ENCODE measurements at regions not wholly inside any gene's neighbourhood (a gene's known extent, or its start where the extent isn't known, plus 50 kb on each side); places are given as distances from the start of the nearest gene placed in this dataset.
A peak's percentile ranks its signal among the peaks of the same experiment; 100 is the strongest.
"Not testable (repeated sequence)": the region's sequence is repeated elsewhere in the genome, so short reads cannot be mapped to it uniquely, and the experiment has no call there.

DNA sequence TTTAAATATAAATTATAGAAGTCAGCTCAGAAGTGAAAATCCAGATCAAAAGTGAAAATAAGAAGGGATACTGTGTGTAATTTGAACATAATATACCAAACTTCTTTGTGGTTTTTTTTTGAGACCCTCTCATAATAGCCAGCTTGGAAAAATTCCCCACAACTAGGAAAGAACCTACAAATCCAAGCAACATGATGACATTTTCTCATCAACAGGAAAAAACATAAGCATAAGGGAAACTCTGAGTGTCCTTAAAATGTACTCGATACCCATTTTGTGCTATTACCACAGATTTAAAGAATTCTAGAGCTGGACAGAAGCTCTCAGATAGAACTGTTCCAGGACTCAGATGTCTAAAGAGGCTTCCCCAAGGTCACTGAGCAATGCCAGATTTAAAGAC is 214.8 kb upstream of the KLF14 start:
- ATAC-seq = no peak

DNA sequence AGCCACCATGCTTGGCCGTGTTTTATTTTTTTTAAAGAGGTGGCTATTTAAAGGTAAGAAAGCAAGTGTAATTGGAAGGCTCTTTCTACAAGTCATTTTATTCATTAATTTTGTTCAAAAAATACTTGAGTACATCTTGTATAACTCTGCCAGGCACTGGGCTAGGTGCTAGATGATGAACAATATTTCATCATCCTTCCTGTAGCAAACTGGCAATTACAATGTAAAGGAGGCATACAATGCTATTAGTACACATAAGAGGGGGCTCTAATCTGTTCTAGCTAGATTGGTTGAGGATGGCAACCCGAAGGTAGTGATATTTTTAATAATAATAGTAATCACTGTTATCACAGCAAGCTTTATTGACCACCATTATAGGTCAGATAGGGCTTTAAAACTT is 215.5 kb upstream of the KLF14 start:
- ATAC-seq = peak in 1 of 2 donors; percentile 12

DNA sequence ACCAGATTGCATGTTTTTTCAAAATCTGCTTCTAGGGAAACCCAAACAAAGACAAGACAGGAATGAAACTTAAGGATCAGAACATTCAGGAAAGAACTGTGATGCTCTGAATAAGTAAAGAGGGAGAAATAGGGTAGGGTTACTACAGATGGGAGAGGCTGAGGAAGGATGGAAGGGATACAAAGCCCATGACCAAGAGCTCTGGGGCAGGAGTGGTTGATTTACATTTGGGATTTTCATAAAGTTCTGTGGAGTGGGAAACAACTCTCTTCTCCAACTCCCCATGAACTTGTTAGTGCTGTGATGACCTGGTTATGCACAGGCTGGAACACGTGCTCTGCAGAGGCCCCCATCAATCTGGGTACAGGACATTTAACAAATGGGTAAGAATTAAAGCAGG is 216.0 kb upstream of the KLF14 start:
- no peak for ATAC-seq

DNA sequence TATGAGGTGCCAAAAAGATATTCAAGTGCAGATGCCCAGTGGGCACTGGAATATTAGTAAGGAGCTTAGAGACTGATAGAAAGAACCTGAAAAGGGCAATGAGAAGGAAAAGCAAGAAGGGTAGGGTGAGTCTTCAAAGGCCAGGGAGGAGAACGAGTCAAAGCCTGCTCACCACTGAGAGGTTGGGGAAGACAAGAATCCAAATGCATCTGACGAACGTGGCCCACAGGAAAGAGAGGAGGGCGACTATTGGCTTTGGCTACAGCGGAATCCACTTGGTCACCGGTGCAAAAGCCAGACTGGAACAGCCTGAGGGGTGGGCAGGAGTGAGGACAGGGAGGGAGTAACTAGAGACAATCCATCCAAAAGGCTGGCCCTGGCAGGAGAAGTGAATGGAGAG is 216.7 kb upstream of the KLF14 start:
- no peak for ATAC-seq

DNA sequence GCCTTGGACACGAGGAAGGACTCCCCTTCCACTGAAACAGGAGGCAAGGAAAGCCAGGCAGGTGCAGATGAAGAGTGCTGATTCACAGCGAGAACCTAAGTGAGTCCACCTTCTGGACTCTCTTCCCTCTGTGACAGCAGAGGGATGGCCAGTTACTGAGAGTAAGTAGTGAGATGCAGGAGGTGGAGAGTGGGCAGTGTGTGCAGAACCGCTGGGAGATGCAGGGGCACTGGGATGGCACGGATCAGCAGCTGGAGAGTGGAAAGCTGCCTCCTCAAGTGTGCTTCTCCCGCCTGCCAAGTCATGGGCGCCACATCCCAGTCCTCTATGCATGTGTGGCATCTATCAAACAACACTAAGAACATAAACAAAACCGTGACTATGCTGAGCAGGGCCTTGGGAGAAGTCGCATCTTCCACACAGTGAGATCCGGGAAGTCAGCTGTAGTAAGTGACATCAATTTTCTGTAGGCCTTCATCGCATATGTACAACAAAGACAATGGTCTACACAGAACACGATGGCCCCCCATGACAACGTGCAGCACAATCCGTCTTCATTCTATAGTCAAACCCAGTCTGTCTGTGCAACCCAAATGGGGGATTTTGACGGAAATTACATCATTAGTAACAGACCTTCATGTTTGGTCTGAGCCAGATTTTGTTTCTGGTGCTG is 217.4 kb upstream of the KLF14 start:
- peak; percentile 26 to 31 for ATAC-seq

DNA sequence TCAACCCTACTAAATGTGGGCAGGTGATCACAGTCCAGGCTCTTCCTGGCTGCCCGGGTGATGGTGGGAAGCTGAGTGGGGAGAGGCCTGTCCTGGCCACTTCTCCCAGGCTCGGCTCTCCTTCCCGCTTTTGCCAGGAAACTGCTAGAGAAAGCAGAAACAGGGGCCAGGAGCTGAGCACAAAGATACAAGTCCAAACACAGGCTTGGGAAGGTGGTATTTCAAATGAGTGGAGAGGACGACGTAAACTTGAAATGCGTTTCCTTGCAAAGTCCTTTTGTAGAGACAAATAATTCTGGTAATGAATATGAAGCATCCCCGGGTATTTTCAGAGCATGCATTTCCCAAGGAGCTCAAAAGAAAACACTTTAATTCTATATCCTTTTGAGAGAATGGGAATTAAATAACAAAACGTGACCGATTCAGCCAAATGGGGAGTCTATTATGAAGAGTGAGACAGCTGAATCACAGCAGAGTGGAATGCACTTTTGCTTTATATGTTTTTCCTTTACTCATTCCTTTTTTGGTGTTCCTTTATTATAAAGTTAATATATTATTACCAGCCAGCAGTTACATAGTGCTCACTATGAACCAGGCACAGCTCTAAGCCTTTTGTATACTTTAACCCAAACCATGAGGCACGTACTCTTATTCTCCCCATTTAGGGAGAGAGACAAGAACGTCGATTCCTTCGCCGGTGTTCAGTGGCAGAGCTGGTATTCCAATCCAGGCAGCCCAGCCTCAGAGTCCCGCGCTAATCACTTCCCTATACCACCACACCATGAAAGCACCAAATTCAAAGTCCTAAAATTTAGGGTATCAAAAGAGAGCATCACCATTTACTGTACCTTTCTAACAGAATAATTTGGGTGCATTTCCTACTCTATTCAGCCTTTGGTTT is 218.2 kb upstream of the KLF14 start:
- ATAC-seq = no peak

DNA sequence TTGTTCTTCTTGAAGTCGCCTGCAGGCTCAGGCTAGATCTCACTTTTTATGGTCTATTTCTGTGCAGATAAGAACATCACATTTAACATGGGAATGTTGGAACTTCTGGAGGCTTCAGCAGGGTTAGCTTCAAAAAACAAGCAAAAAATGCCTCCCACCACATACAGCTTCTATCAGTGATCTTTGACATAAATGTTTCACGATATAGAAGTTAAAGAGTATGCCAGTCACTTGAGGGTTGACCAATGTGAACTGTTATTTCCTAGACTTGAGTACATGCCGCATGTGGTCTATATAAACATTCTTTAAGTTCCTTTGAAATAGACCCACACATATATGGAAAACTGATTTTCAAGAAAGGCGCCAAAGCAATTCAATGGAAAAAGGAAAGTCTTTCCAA is 219.2 kb upstream of the KLF14 start:
- no peak for ATAC-seq

DNA sequence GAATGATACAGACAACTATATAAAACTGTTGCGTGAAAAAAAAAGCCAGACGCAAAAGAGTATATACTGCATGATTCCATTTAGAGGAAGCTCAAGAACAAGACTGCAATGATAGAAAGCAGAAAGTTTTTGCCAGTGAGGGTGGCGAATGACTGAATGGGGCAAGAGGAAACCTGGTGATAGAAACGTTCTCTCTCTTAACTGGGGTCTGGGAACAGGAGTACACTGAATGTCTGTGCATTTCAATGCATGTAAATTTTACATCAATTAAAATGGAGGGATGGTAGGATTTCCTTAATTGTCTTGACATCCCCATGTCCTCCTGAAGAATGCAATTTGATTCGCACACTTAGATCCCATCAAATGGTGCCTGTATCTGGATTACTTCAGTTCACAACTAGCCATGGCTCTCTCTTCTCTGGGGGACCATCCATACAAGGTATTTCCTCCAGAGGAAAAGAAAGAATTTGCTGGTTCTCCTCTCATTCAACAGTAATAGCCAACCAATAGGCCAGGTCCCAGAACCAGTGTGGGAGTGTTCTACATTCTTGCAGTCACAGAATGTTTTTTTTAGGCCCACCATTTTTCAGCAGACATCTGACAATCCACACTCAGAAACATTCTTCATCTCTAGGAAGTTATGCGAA is 221.0 kb upstream of the KLF14 start:
- peak in 1 of 2 donors; percentile 4 for ATAC-seq

DNA sequence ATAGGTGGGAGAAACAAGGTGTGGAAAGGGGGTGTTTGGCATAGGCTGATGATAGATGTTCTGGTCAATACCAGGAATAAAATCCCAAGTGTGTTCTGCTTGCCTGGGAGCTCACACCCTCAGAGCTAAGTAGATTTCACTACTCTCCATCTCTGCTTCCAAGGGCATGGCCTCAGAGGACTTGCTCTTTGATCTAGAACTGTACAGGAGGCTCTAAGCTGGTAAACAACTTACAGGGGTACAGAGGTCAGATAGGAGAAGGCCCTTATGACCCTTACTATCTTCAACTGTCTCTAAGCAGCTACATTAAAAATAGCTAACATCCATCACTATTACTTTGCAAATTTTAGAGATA is 221.5 kb upstream of the KLF14 start:
- ATAC-seq = no peak

DNA sequence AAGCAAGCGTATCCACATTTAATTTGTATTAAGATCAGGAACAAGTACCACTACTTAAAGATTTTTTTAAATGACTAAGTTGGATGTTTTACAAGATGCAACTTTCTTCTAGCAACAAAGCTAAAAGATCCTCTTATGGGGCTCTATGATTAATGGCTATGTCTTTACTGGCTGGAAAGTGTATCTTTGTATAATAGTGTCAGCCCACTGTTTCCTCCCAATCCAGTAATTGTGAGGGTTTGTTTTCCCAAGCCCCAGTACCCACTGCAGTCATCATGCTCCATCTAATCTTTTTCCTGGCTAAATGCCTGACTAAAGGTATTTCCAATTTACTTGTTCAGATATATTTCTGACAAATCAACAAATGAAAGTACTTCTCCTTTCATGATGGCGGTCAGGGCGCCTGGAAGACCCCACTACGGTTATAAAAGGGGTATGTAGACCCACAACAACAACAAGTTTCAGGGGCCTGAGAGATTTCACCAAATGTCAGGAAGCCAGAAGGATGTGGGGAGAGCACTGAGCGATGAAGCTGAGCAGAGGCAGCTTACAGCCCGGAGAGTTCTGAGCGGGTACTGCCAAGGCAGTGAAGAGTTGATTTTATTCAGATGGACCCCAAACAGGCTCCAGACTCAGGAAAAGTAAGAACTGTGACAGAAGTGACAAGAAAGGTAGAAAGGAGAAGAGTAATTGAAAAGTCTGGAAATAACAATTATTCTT is 222.6 kb upstream of the KLF14 start:
- no peak for ATAC-seq

DNA sequence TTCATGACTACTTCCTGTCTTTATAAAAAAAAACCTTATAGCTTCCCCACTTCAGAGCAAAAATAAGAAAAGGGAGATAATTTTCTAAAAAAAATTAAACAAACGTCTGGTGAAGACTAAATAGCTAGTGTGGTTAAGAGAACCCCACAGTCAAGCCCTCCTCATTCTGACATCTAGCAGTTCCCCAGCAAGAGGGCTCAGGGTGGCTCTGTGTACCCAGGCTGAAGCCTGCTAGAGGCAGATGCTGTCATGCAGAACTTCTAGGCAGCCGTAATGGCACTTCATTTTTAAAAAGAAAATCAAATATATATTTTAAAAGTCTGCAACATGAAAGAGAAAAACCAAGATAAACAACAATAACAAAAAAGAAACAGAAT is 223.1 kb upstream of the KLF14 start:
- no peak for ATAC-seq

DNA sequence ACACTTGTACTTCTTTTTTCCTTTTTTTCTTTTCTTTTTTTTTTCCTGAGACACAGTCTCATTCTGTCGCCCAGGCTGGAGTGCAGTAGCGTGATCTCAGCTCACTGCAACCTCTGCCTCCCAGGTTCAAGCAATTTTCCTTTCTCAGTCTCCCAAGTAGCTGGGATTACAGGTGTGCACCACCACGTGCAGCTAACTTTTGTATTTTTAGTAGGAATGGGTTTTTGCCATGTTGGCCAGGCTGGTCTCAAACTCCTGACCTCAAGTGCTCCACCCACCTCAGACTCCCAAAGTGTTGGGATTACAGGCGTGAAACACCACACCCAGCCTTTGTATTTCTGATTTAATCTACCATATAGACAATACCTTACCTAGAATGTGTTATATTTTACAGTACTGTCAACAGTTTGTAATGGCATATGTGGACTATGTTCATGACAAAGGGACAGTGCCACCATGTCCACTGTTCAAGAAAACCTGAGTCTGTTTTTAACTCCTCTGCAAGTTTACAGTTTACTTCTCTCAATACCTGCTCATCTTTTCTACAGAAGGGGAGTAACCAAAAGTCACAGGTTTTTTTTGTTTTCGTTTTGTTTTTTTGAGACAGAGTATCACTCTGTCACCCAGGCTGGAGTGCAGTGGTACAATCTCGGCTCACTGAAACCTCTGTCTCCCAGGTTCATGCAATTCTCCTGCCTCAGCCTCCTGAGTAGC is 223.9 kb upstream of the KLF14 start:
- not testable (repeated sequence) for ATAC-seq

DNA sequence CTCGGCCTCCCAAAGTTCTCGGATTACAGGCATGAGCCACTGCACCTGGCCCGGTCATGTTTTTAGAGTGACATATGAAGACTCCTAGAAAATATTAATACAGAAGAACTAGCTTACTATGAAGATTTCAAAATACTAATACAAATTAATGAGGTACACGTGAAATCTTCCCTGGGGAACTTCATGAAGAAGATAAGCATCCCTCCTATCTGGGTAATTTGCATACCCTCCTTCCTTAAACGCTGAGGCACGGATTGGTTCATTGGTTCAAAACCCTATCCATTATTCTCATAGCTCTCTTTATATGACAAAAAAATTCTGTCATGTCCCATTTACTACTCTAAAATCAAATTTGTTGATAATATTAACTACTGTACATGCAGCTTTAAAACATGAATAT is 224.8 kb upstream of the KLF14 start:
- ATAC-seq = no peak

DNA sequence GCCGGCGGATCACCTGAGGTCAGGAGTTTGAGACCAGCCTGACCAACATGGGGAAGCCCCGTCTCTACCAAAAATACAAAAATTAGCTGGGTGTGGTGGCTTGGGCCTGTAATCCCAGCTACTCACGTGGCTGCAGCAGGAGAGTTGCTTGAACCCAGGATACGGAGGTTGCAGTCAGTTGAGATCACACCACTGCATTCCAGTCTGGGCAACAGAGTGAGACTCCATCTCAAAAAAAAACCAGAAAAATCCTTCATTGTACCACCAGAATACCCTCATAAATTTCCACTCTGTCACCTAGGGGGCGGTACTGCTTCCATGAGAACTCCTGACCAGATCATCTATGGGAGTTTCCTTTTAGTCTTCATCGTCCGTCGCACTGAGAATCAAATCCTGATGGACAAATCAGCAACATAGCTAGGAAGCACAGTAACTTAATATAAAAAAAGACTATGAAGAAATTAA is 225.8 kb upstream of the KLF14 start:
- ATAC-seq = peak in 1 of 2 donors; percentile 5

DNA sequence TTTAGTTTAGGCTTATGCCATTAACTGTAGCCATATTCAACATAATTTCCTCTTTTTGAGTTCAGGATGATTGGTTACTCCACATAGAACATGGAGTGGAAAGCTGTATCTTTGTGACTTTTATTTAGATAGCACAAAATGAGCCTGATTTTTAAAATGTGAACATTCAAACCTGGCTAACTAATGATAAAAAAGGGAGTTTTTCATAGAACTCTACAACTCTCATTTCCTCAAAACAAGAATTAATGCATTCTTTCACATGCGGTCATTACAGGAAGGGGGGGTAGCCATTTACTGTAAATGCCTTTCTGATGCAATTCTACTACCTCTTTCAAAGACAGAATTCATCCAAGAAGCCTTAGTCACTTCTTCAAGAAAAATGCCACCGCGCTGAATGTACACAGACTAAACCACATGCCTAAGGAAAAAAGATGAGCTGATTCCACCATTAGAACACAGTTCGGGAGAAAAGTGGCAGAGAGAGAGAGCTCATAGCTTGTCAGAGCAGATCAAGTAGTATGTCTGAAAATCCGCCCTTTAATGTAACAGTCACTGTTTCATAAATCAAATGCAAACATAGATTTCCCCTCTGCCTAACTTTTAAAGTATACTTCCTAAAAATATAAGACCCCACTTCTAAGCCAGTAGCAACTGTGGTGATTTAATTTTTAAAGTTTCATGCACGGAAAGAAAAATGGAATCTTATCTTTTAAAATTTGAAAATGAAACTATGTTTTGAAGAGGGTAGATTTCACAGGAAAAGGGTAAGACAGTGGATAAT is 226.4 kb upstream of the KLF14 start:
- ATAC-seq = peak; percentile 18 to 26

DNA sequence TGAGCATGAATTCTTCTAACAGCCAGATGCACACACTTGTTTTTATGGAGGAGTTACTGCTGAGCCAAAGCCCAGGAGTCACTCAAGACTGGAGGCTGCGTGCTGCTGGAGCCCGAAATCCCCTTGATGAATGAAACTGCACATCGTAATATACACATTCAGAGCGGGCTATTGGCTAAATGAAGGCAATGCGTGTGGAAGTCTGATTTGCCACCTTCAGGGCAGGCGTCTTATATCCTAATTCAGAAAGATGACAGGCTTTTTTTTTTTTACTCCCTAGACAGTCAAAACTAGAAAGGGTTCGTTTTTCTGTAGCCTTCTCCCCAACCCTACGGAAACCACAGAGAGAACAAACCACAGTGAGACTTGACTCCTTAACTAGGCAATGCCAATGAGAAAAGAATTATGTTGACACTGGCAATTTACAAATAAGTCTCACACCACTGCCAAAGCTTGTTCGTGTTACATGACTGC is 227.2 kb upstream of the KLF14 start:
- ATAC-seq = peak; percentile 80 to 84

DNA sequence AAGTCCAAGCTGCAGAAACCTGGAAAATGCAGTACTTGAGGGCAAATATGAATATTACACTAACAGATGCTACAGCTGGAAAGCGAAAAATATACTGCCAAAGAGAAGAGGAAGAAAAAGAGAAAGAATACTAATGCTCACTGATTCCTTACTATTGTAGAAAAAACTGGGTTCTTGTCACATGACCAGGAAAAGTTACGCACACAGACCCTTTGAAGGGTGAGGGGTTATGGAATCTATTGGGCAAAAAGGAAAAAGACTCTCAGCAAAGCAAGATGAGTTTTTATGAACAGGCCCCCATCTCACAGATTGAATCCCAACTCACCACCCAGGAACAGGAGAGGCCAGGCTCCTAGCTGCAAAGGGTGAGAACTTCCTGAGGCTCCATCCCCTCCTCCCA is 228.1 kb upstream of the KLF14 start:
- ATAC-seq = no peak

DNA sequence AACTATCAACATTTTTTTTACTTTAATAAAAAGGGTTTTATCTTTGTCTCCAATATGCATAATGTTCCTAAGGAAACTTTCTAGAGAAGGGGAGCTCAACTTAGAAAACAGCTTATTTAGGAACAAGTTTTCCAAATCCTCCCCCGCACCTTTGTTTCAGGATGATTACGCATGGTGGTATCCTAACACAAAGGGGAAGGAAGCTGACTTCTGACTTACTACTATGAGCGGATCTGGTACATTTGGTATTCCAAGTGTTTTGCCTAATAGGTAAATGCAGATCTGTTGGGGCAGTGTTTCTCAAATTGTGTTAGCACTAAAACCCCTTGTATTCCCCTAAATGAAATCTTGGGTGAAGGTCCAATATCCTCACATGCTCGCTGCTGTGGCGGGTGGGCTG is 229.3 kb upstream of the KLF14 start:
- ATAC-seq = no peak

DNA sequence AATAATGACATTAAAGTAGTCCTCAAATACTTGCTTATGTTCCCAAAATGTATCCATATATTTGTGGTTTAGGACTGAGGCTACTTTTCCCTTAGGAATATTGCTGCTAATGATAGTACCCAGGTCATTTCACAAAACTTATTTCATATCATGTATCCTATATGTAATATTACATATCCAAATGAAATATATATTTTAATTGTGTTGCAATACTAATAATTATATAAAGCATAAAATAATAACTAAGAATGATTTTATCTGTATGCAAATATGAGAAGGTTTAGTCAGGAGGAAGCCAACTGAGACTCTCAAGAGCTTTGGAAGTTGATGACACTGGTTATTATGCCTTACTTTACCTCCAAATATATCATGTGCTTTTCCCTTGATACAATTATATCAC is 231.5 kb upstream of the KLF14 start:
- no peak for ATAC-seq

DNA sequence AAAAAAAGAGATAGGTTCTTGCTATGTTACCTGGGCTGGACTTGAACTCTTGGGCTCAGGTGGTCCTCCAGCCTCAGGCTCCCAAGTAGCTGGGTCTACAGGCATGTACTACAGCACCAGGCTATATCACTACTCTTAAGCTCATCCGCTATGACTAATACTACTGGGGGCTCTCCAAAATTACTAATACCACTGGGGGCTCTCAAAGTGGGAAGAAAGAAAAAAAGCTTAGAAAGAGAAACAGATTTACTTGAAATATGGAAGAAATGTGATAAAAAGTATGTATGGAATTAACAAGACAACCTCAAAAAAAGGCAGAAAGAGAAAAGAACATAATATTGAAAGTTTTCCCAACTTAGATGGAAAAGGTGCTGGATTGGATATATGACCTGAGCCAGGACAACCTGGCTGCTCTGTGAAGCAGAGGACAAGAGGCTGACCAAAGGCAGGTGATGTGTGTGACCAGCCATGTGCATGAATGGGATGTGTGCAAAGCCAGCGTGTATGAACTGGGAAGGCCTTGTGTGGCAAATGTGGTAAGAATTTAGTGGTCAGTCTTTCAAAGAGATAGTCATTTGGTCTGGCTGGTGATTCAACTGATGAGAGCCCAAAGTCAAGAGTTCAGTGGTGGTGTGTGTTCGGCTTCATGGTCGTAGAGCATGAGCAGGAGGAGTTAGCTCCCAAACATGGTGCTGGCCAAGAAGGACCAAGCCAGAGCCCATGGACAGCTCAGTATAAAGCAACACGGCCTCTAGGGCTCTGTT is 232.4 kb upstream of the KLF14 start:
- no peak for ATAC-seq

DNA sequence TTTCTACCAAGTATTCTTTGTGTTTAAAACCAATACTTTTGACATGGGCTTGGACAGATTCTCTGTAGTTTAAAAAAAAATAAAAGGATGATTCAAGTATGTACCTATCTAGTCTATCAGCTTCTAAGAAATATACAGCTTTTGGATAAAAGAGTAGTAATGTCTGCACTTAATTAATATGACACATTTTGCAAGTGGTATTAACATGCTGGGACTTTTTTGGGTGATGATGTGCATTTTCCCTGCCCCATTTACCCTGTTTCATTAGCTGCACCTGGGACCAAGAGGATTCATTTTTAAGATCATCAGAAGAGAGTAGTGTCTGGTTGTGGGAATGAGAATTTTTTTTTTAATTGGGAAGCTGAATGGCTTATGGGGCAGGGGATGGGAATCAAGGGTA is 236.2 kb upstream of the KLF14 start:
- peak; percentile 65 to 68 for ATAC-seq
